A549 (cell line): ENCODE measurements at regions not wholly inside any gene's neighbourhood (a gene's known extent, or its start where the extent isn't known, plus 50 kb on each side); places are given as distances from the start of the nearest gene placed in this dataset.

Experiments used
- ATAC-seq, 2 experiments: fragments of 200-7000 bp in 1 of 2; fragments of >200 bp in 1 of 2; cut with Nextera tagmentation in 1 of 2; cut with Tn5 transposase in 1 of 2; 3 replicates each; pipeline versions ENCODE4 v1.8.0 to v1.9.1; 2018 to 2020; ENCODE audit warnings: mild to moderate bottlenecking in 1 of 2, moderate library complexity in 1 of 2
- CTCF ChIA-PET: fragments of 300-600 bp; sonication (Branson Sonifier 250); formaldehyde crosslinking; extraction: SDS; loops from one replicate; lab custom pipeline; 2021; ENCODE audit warnings: antibody characterized with exemption, inconsistent platforms; lab: Yijun Ruan, JAX
- POLR2A ChIA-PET: fragments of 350-600 bp; formaldehyde crosslinking; extraction: SDS; loops from one replicate; lab custom pipeline; 2021; ENCODE audit warnings: antibody characterized with exemption, inconsistent platforms; lab: Yijun Ruan, JAX
- DNase-seq, 2 experiments: peaks; one replicate each; pipeline versions ENCODE4 v3.0.0 to v3.0.0-alpha.2; 2011 to 2016; ENCODE audit warnings: low read depth in 1 of 2, low spot score in 1 of 2
- FAIRE-seq: peaks from 2 replicates; lab custom pipeline; 2011; peaks lifted over from hg19 to GRCh38; lab: Jason Lieb, UNC
- H3K27ac ChIP-seq, 2 experiments: fragments of >200 bp; sonication (Bioruptor Twin); formaldehyde crosslinking; 3 replicates each; pipeline ENCODE4 v1.5.1; 2016 to 2017
- H3K4me1 ChIP-seq: fragments of >200 bp; sonication (Bioruptor Twin); formaldehyde crosslinking; 3 replicates; pipeline ENCODE4 v1.6.1; 2016
- H3K4me2 ChIP-seq: fragments of >200 bp; sonication (Bioruptor Twin); formaldehyde crosslinking; 3 replicates; pipeline ENCODE4 v1.6.1; 2016
- H3K4me3 ChIP-seq: fragments of >200 bp; sonication (Bioruptor Twin); formaldehyde crosslinking; 3 replicates; pipeline ENCODE4 v1.5.1; 2016
- H3K9me3 ChIP-seq: fragments of >200 bp; sonication (Bioruptor Twin); formaldehyde crosslinking; 3 replicates; pipeline ENCODE4 v1.6.1; 2016
- ATOH8 ChIP-seq: fragments of 250-450 bp; sonication (Bioruptor Pico); IDR thresholded peaks from 2 replicates; pipeline ENCODE4 v1.5.0; 2020; ENCODE audit warnings: low read depth, mild to moderate bottlenecking, moderate library complexity
- BCL3 ChIP-seq: fragments of >200 bp; sonication (Bioruptor Twin); formaldehyde crosslinking; IDR thresholded peaks from 3 replicates; pipeline ENCODE4 v1.6.1; 2016
- CBX2 ChIP-seq: fragments of 200-600 bp; sonication (generic); IDR thresholded peaks from 2 replicates; pipeline ENCODE4 v1.6.1; 2016; ENCODE audit warnings: low read depth, mild to moderate bottlenecking, borderline replicate concordance
- CEBPB ChIP-seq, 2 experiments: fragments of >200 bp in 1 of 2; sonication (Bioruptor Twin) in 1 of 2; formaldehyde crosslinking in 1 of 2; IDR thresholded peaks; 2 replicates each; pipeline ENCODE4 v1.6.1; 2012 to 2016
- CHD2 ChIP-seq: fragments of 150-350 bp; IDR thresholded peaks from 2 replicates; pipeline ENCODE4 v1.6.1; 2014; ENCODE audit warnings: low read length; ENCODE audit not compliant: partially characterized antibody
- CHD4 ChIP-seq: fragments of 200-600 bp; sonication (generic); IDR thresholded peaks from 2 replicates; pipeline ENCODE4 v1.6.1; 2016; ENCODE audit warnings: antibody characterized with exemption, mild to moderate bottlenecking, borderline replicate concordance
- ELK1 ChIP-seq: fragments of 150-350 bp; IDR thresholded peaks from 2 replicates; pipeline ENCODE4 v1.6.1; 2014; ENCODE audit warnings: low read depth, mild to moderate bottlenecking, low read length
- GATA3 ChIP-seq: IDR thresholded peaks from 2 replicates; pipeline ENCODE4 v1.6.1; 2012; ENCODE audit warnings: borderline replicate concordance
- HOXB5 ChIP-seq: fragments of 250-450 bp; sonication (Bioruptor Pico); IDR thresholded peaks from 2 replicates; pipeline ENCODE4 v1.5.0; 2020; ENCODE audit warnings: mild to moderate bottlenecking, moderate library complexity
- JUNB ChIP-seq: fragments of >200 bp; sonication (Bioruptor Twin); formaldehyde crosslinking; IDR thresholded peaks from 2 replicates; pipeline ENCODE4 v1.6.1; 2016
- KDM1A ChIP-seq: fragments of 200-600 bp; sonication (generic); IDR thresholded peaks from 2 replicates; pipeline ENCODE4 v1.6.1; 2016; ENCODE audit warnings: low read depth, mild to moderate bottlenecking
- KDM5A ChIP-seq: fragments of 200-600 bp; sonication (generic); IDR thresholded peaks from 2 replicates; pipeline ENCODE4 v1.6.1; 2016; ENCODE audit warnings: antibody characterized with exemption, mild to moderate bottlenecking
- MYC ChIP-seq: IDR thresholded peaks from 2 replicates; pipeline ENCODE4 v1.6.1; 2012; ENCODE audit warnings: mild to moderate bottlenecking, inconsistent platforms, low read length, improper control_type of control experiment, borderline replicate concordance
- NPAS2 ChIP-seq: fragments of 250-450 bp; sonication (Bioruptor Pico); IDR thresholded peaks from 2 replicates; pipeline ENCODE4 v1.8.0; 2022; ENCODE audit warnings: mild to moderate bottlenecking, moderate library complexity, borderline replicate concordance
- PHF8 ChIP-seq: fragments of 200-600 bp; sonication (generic); IDR thresholded peaks from 2 replicates; pipeline ENCODE4 v1.6.1; 2016; ENCODE audit warnings: low read depth, mild to moderate bottlenecking, antibody characterized with exemption, moderate library complexity, borderline replicate concordance
- RAD21 ChIP-seq, 2 experiments: fragments of >200 bp in 1 of 2; sonication (Bioruptor Twin) in 1 of 2; formaldehyde crosslinking in 1 of 2; IDR thresholded peaks in 1 of 2; conservative IDR thresholded peaks in 1 of 2; 2 replicates in 1 of 2; 3 replicates in 1 of 2; pipeline ENCODE4 v1.6.1; 2012 to 2018; ENCODE audit warnings: inconsistent platforms in 1 of 2
- RNF2 ChIP-seq: fragments of 200-600 bp; sonication (generic); IDR thresholded peaks from 2 replicates; pipeline ENCODE4 v1.6.1; 2016; ENCODE audit warnings: low read depth, mild to moderate bottlenecking, antibody characterized with exemption, moderate library complexity, borderline replicate concordance
- SMC3 ChIP-seq: fragments of >200 bp; sonication (Bioruptor Twin); formaldehyde crosslinking; IDR thresholded peaks from 3 replicates; pipeline ENCODE4 v1.6.1; 2018; ENCODE audit warnings: inconsistent platforms
- TFCP2L1 ChIP-seq: fragments of 250-450 bp; sonication (Bioruptor Pico); IDR thresholded peaks from 2 replicates; pipeline ENCODE4 v1.5.0; 2021; ENCODE audit warnings: mild to moderate bottlenecking
- USF2 ChIP-seq: fragments of 450-650 bp; IDR thresholded peaks from 2 replicates; pipeline ENCODE4 v1.6.1; 2014; ENCODE audit warnings: antibody characterized with exemption
- ZSCAN20 ChIP-seq: fragments of 250-450 bp; sonication (Bioruptor Pico); IDR thresholded peaks from 2 replicates; pipeline ENCODE4 v1.8.0; 2022; ENCODE audit warnings: mild to moderate bottlenecking, moderate library complexity
- WGBS: methylation state at CpG from one replicate; pipeline ENCODE4 v1.1.6; 2017; ENCODE audit errors: missing lambda C conversion rate; 5-methylcytosine and 5-hydroxymethylcytosine counted together

- TF ChIP-seq KDM1A (no peak), JUNB (no peak)
- TF ChIP-seq, all 56 proteins: peak for 0
Observed at GRCh38 chr10:36358736-36359135, 716.6 kb upstream of the FZD8 start (continued).

- DNase-seq (no peak), FAIRE-seq (no peak), ATAC-seq (no peak)
- POLR2A ChIA-PET, result no interaction called here
- H3K4me3 ChIP-seq, result no peak overlapping the region
- no peak overlapping the region for H3K27ac ChIP-seq
- TF ChIP-seq CHD2 (no peak), HOXB5 (CRISPR knock-in tag) (no peak), RAD21 (conservative IDR thresholded peaks at IDR 0.05 in 1 of 2, IDR thresholded peaks at IDR 0.05 in 1 of 2) (no peak), TFCP2L1 (no peak), CBX2 (no peak), KDM1A (no peak)
- no peaks in the 10 kb centered on the region for H3K9me3 ChIP-seq
- no peaks in the 10 kb centered on the region for H3K4me1 ChIP-seq
- CTCF ChIA-PET, result no interaction called here
- WGBS, result 45% methylated on average over 2 of the region's 2 CpGs
- no peak overlapping the region for H3K4me2 ChIP-seq
Observed at GRCh38 chr10:36354633-36355032, 712.5 kb upstream of the FZD8 start.

- FAIRE-seq, result no peak
- TF ChIP-seq CEBPB (IDR thresholded peaks at IDR 0.05) (no peak), SMC3 (no peak), TFCP2L1 (no peak), NPAS2 (no peak), RNF2 (no peak), ZSCAN20 (CRISPR knock-in tag) (no peak), JUNB (no peak), ATOH8 (no peak), BCL3 (no peak), KDM5A (no peak), USF2 (no peak), PHF8 (no peak)
- no peaks in the 10 kb centered on the region for H3K9me3 ChIP-seq
- ChIA-PET CTCF (interaction anchor here (0.6 kb wide), 1 partner anchor 44 kb away, joined by 3 read pairs; no protein-coding TSS in a partner anchor), POLR2A (no interaction called here)
- H3K4me1 ChIP-seq, result no peaks in the 10 kb centered on the region
- no peak overlapping the region for H3K27ac ChIP-seq
- H3K4me3 ChIP-seq, result no peak overlapping the region
- DNase-seq, result no peak
- H3K4me2 ChIP-seq, result no peak overlapping the region
- 64% methylated on average over 2 of the region's 2 CpGs for WGBS
- no peak for ATAC-seq
Observed at GRCh38 chr10:36351159-36351558, 709.1 kb upstream of the FZD8 start.

GRCh38 chr10:36349445-36350078, 707.5 kb upstream of the FZD8 start:
- no peak for DNase-seq
- ChIA-PET CTCF (interaction anchor here (0.9 kb wide), 1 partner anchor 9 kb away, joined by 3 read pairs; no protein-coding TSS in a partner anchor), POLR2A (interaction anchor here (0.6 kb wide), 1 partner anchor 644 kb away, joined by 3 read pairs; no protein-coding TSS in a partner anchor)
- no peak overlapping the region for H3K4me2 ChIP-seq
- no peaks in the 10 kb centered on the region for H3K4me1 ChIP-seq
- WGBS, result 43% methylated on average over 8 of the region's 8 CpGs
- no peak overlapping the region for H3K4me3 ChIP-seq
- no peak for FAIRE-seq
- H3K27ac ChIP-seq, result no peak overlapping the region
- no peaks in the 10 kb centered on the region for H3K9me3 ChIP-seq
- TF ChIP-seq ZSCAN20 (CRISPR knock-in tag) (no peak), HOXB5 (CRISPR knock-in tag) (no peak), MYC (no peak), GATA3 (no peak), CHD4 (no peak), ELK1 (no peak), ATOH8 (no peak)
- peak in 1 of 2 experiments; percentile 83; a peak in 3 of 6 replicates for ATAC-seq
